ENCODE measurements at regions not wholly inside any gene's neighbourhood (a gene's known extent, or its start where the extent isn't known, plus 50 kb on each side); places are given as distances from the start of the nearest gene placed in this dataset.
A peak's percentile ranks its signal among the peaks of the same experiment; 100 is the strongest.

DNA sequence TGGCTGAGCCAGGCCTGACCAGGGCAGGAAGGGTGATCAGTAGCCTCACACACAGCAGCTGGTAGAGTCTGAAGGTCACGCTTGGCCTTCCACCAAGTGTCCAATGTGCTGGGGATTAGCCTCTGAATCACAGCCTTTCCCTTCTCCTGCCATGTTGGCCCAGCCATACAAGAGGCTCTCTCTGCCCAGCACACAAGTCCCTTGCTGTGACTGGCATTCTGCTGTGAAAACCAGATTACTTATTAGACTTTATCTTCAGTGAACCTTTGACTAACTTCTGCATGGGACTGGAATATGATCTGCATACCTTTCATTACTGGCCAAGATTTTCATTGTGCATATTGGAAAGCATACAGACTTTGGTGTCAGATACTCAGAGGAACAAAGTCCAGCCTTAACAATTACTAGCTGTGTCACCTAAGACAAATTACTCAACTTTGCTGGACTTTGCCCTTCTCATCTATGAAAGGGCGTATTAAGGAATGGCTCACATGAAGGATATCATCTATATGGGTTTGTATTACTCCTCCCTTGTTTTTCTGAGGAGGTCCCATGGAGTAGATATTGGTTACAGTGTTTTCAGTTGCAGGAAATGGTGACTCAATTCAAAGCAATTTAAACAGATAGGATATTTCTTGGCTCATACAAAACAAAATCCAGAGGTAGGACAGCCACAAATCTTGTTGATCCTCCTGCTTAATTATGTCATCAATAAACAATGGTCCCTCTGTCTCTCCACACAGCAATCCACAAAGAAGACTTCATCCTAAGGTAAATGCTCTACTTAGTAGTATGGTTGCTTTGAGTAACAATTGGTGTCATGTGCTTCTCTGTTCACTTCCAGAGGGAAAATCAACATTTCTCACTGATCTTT, 99.6 kb downstream of the DYRK2 start (continued):
- no peak for TF ChIP-seq ZBTB7A (CRISPR knock-in tag; IDR thresholded peaks at IDR 0.05)
- TF ChIP-seq ZNF83 (CRISPR knock-in tag; IDR thresholded peaks at IDR 0.05; ENCODE audit: borderline replicate concordance) = no peak
- no peak for TF ChIP-seq ZNF484 (CRISPR knock-in tag; IDR thresholded peaks at IDR 0.05; ENCODE audit: borderline replicate concordance, low read depth)
- TF ChIP-seq, protein P1, sequence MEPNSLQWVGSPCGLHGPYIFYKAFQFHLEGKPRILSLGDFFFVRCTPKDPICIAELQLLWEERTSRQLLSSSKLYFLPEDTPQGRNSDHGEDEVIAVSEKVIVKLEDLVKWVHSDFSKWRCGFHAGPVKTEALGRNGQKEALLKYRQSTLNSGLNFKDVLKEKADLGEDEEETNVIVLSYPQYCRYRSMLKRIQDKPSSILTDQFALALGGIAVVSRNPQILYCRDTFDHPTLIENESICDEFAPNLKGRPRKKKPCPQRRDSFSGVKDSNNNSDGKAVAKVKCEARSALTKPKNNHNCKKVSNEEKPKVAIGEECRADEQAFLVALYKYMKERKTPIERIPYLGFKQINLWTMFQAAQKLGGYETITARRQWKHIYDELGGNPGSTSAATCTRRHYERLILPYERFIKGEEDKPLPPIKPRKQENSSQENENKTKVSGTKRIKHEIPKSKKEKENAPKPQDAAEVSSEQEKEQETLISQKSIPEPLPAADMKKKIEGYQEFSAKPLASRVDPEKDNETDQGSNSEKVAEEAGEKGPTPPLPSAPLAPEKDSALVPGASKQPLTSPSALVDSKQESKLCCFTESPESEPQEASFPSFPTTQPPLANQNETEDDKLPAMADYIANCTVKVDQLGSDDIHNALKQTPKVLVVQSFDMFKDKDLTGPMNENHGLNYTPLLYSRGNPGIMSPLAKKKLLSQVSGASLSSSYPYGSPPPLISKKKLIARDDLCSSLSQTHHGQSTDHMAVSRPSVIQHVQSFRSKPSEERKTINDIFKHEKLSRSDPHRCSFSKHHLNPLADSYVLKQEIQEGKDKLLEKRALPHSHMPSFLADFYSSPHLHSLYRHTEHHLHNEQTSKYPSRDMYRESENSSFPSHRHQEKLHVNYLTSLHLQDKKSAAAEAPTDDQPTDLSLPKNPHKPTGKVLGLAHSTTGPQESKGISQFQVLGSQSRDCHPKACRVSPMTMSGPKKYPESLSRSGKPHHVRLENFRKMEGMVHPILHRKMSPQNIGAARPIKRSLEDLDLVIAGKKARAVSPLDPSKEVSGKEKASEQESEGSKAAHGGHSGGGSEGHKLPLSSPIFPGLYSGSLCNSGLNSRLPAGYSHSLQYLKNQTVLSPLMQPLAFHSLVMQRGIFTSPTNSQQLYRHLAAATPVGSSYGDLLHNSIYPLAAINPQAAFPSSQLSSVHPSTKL (CRISPR knock-in tag; IDR thresholded peaks at IDR 0.05) = peak; percentile 72
- TF ChIP-seq, protein P2, sequence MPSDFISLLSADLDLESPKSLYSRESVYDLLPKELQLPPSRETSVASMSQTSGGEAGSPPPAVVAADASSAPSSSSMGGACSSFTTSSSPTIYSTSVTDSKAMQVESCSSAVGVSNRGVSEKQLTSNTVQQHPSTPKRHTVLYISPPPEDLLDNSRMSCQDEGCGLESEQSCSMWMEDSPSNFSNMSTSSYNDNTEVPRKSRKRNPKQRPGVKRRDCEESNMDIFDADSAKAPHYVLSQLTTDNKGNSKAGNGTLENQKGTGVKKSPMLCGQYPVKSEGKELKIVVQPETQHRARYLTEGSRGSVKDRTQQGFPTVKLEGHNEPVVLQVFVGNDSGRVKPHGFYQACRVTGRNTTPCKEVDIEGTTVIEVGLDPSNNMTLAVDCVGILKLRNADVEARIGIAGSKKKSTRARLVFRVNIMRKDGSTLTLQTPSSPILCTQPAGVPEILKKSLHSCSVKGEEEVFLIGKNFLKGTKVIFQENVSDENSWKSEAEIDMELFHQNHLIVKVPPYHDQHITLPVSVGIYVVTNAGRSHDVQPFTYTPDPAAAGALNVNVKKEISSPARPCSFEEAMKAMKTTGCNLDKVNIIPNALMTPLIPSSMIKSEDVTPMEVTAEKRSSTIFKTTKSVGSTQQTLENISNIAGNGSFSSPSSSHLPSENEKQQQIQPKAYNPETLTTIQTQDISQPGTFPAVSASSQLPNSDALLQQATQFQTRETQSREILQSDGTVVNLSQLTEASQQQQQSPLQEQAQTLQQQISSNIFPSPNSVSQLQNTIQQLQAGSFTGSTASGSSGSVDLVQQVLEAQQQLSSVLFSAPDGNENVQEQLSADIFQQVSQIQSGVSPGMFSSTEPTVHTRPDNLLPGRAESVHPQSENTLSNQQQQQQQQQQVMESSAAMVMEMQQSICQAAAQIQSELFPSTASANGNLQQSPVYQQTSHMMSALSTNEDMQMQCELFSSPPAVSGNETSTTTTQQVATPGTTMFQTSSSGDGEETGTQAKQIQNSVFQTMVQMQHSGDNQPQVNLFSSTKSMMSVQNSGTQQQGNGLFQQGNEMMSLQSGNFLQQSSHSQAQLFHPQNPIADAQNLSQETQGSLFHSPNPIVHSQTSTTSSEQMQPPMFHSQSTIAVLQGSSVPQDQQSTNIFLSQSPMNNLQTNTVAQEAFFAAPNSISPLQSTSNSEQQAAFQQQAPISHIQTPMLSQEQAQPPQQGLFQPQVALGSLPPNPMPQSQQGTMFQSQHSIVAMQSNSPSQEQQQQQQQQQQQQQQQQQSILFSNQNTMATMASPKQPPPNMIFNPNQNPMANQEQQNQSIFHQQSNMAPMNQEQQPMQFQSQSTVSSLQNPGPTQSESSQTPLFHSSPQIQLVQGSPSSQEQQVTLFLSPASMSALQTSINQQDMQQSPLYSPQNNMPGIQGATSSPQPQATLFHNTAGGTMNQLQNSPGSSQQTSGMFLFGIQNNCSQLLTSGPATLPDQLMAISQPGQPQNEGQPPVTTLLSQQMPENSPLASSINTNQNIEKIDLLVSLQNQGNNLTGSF (CRISPR knock-in tag; IDR thresholded peaks at IDR 0.05) = no peak
- TF ChIP-seq ZNF432 (CRISPR knock-in tag; IDR thresholded peaks at IDR 0.05; ENCODE audit: borderline replicate concordance) = no peak
- TF ChIP-seq TGIF2 (CRISPR knock-in tag; IDR thresholded peaks at IDR 0.05) = no peak
- TF ChIP-seq ZNF329 (CRISPR knock-in tag; IDR thresholded peaks at IDR 0.05; ENCODE audit: low read depth) = no peak
- TF ChIP-seq SIX1 (CRISPR knock-in tag; IDR thresholded peaks at IDR 0.05; ENCODE audit: borderline replicate concordance) = 0 out of 2 replicates have a peak, but pooled peaks have one; percentile 14
- peak; percentile 93 for TF ChIP-seq NCOR1 (IDR thresholded peaks at IDR 0.05; ENCODE audit: borderline replicate concordance, low read length)
- TF ChIP-seq, protein P3, sequence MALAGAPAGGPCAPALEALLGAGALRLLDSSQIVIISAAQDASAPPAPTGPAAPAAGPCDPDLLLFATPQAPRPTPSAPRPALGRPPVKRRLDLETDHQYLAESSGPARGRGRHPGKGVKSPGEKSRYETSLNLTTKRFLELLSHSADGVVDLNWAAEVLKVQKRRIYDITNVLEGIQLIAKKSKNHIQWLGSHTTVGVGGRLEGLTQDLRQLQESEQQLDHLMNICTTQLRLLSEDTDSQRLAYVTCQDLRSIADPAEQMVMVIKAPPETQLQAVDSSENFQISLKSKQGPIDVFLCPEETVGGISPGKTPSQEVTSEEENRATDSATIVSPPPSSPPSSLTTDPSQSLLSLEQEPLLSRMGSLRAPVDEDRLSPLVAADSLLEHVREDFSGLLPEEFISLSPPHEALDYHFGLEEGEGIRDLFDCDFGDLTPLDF (CRISPR knock-in tag; IDR thresholded peaks at IDR 0.05) = no peak
- no peak for TF ChIP-seq SKI (IDR thresholded peaks at IDR 0.05; ENCODE audit: partially characterized antibody)
- TF ChIP-seq, protein P4, sequence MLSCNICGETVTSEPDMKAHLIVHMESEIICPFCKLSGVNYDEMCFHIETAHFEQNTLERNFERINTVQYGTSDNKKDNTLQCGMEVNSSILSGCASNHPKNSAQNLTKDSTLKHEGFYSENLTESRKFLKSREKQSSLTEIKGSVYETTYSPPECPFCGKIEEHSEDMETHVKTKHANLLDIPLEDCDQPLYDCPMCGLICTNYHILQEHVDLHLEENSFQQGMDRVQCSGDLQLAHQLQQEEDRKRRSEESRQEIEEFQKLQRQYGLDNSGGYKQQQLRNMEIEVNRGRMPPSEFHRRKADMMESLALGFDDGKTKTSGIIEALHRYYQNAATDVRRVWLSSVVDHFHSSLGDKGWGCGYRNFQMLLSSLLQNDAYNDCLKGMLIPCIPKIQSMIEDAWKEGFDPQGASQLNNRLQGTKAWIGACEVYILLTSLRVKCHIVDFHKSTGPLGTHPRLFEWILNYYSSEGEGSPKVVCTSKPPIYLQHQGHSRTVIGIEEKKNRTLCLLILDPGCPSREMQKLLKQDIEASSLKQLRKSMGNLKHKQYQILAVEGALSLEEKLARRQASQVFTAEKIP (CRISPR knock-in tag; IDR thresholded peaks at IDR 0.05; ENCODE audit: borderline replicate concordance) = no peak
- TF ChIP-seq FOXA1 (IDR thresholded peaks at IDR 0.05) = no peak
- TF ChIP-seq FOXA1 (CRISPR knock-in tag; IDR thresholded peaks at IDR 0.05) = no peak
